ENCODE measurements at regions not wholly inside any gene's neighbourhood (a gene's known extent, or its start where the extent isn't known, plus 50 kb on each side); places are given as distances from the start of the nearest gene placed in this dataset.

DNA sequence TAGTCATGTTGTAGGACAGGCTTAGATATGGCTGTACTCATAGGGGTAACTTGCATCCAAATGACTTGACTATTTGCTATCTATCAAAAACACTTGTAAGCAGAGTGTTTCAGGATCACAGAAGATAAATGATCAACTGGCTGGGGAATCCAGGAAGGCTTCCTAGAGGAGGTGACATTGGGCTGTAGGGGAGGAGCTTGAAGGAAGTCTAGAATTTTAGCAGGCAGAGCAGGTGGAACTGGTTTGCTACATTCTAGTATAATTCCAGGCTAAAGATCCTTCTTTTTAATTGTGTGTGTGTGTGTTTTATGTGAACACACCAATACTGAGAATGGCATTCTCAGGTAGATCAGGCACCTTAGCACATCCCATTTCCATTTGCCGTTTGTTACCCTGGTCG is 380.3 kb downstream of the MCTP2 start:
- TF ChIP-seq EZH2 (IDR thresholded peaks at IDR 0.05; ENCODE audit: borderline replicate concordance, low read depth, low read length, severe bottlenecking), result no peak
- TF ChIP-seq, protein P1, sequence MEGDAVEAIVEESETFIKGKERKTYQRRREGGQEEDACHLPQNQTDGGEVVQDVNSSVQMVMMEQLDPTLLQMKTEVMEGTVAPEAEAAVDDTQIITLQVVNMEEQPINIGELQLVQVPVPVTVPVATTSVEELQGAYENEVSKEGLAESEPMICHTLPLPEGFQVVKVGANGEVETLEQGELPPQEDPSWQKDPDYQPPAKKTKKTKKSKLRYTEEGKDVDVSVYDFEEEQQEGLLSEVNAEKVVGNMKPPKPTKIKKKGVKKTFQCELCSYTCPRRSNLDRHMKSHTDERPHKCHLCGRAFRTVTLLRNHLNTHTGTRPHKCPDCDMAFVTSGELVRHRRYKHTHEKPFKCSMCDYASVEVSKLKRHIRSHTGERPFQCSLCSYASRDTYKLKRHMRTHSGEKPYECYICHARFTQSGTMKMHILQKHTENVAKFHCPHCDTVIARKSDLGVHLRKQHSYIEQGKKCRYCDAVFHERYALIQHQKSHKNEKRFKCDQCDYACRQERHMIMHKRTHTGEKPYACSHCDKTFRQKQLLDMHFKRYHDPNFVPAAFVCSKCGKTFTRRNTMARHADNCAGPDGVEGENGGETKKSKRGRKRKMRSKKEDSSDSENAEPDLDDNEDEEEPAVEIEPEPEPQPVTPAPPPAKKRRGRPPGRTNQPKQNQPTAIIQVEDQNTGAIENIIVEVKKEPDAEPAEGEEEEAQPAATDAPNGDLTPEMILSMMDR (IDR thresholded peaks at IDR 0.05; ENCODE audit: borderline replicate concordance, extremely low read depth, low read length, poor library complexity, severe bottlenecking), result no peak
